Spleen (tissue), 7 donors: ENCODE measurements at regions not wholly inside any gene's neighbourhood (a gene's known extent, or its start where the extent isn't known, plus 50 kb on each side); places are given as distances from the start of the nearest gene placed in this dataset.

ENCODE experiments used
- CTCF ChIP-seq, 11 experiments: fragments of 200-600 bp in 7 of 11; fragments of 450-650 bp in 4 of 11; sonication (generic) in 4 of 11; IDR thresholded peaks in 8 of 11; conservative IDR thresholded peaks in 3 of 11; 1 replicate in 7 of 11; 2 replicates in 4 of 11; pipeline versions ENCODE4 v1.4.0 to v1.8.0; 2016 to 2021; ENCODE audit warnings: antibody characterized with exemption in 11 of 11, inconsistent platforms in 4 of 11, mild to moderate bottlenecking in 1 of 11
- POLR2A ChIP-seq, 3 donors: fragments of 450-650 bp; IDR thresholded peaks; one replicate each; pipeline ENCODE4 v1.5.1; 2017; ENCODE audit warnings: antibody characterized with exemption in 3 of 3, mild to moderate bottlenecking in 1 of 3
- donor health status: DM: no; HTN: no; CAD: no; lungs with moderate emphysema.
- donor health status: DM: no; HTN: no; CAD: no.
- donor health status: DM: no; HTN: no; CAD: no.

DNA sequence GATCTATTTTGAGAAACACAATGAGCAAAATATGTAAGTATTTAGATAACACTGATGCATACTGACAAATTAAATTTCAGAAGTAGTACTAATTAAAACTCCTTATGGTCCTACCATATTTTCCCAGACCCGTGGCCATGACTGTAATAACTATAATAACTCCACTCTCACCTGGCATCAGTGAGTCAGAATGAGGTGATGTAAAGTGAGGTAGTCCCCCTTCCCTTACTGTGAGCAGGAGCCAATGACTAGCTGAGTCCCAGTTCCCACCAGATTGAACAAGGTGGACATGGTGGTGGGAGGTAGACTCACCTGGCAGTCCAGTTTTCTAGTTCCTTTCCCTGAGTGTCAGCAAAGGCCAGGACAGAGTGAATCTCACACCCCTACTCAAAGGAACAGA lies 630.5 kb upstream of the IGFBP3 start:
- no peak for TF ChIP-seq POLR2A (IDR thresholded peaks at IDR 0.05)
- TF ChIP-seq CTCF (IDR thresholded peaks at IDR 0.05 in 8 of 11, conservative IDR thresholded peaks at IDR 0.05 in 3 of 11): no peak
